Body of pancreas (tissue), 4 donors: ENCODE measurements at regions not wholly inside any gene's neighbourhood (a gene's known extent, or its start where the extent isn't known, plus 50 kb on each side); places are given as distances from the start of the nearest gene placed in this dataset.
A peak's percentile ranks its signal among the peaks of the same experiment; 100 is the strongest.

Experiments
- ATAC-seq: fragments of 150-250 bp; one replicate; pipeline ENCODE4 v1.9.1; 2016
- DNase-seq, 4 donors: peaks; one replicate each; pipeline ENCODE4 v3.0.0-alpha.2; 2019
- H3K27ac ChIP-seq, 4 donors: fragments of 200-600 bp; sonication (generic); 1 replicate in 3 of 4; 2 replicates in 1 of 4; pipeline versions ENCODE4 v1.5.1 to v1.6.1; 2016 to 2019; ENCODE audit warnings: mild to moderate bottlenecking in 1 of 4, mixed read lengths in 1 of 4, moderate library complexity in 1 of 4
- H3K27me3 ChIP-seq, 2 donors: fragments of 200-600 bp; sonication (generic); one replicate each; pipeline ENCODE4 v1.6.0; 2016; ENCODE audit warnings: mild to moderate bottlenecking in 1 of 2
- H3K36me3 ChIP-seq, 2 donors: fragments of 200-600 bp; sonication (generic); replicated peaks in 1 of 2; 2 replicates each; pipeline ENCODE4 v1.5.1; 2016; ENCODE audit warnings: low read depth in 2 of 2; ENCODE audit not compliant: insufficient read depth in 1 of 2
- H3K4me1 ChIP-seq: fragments of 200-600 bp; sonication (generic); one replicate; pipeline ENCODE4 v1.6.0; 2016
- H3K4me3 ChIP-seq, 2 donors: fragments of 200-600 bp; sonication (generic); 1 replicate in 1 of 2; 2 replicates in 1 of 2; pipeline ENCODE4 v1.5.1; 2016 to 2019
- H3K9me3 ChIP-seq, 3 donors: fragments of 200-600 bp; sonication (generic); 1 replicate in 2 of 3; 2 replicates in 1 of 3; pipeline ENCODE4 v1.5.1; 2016
- POLR2A ChIP-seq, 3 donors: fragments of 450-650 bp; IDR thresholded peaks; one replicate each; pipeline ENCODE4 v1.6.1; 2016; ENCODE audit warnings: antibody characterized with exemption in 3 of 3, mild to moderate bottlenecking in 2 of 3
- WGBS, 2 donors: methylation state at CpG; one replicate each; pipeline ENCODE4 v1.1.5; 2017; 5-methylcytosine and 5-hydroxymethylcytosine counted together
- intact Hi-C: fragments of 100-400 bp; cut with DNase I; formaldehyde crosslinking; loops from one replicate; pipeline ENCODE4 v1.15.1; 2023
- TF ChIP-seq, protein P1 (sequence below), 7 experiments: fragments of 450-650 bp in 4 of 7; fragments of 200-600 bp in 3 of 7; sonication (generic) in 3 of 7; IDR thresholded peaks; one replicate each; pipeline ENCODE4 v1.5.1; 2016 to 2019; ENCODE audit warnings: antibody characterized with exemption in 7 of 7

GRCh38 chr11:80595011-80595410 is 1154.2 kb upstream of the TENM4 start:
- peaks cover 18% of the 10 kb centered on the region for H3K4me1 ChIP-seq
- 7 to 9% methylated on average over 4 of the region's 4 CpGs for WGBS, 2 donors
- H3K27ac ChIP-seq: no peak overlapping the region
- DNase-seq: peak in 1 of 4 donors; percentile 3
- intact Hi-C loops: no loop called here
- TF ChIP-seq POLR2A (IDR thresholded peaks at IDR 0.05): no peak
- TF ChIP-seq, protein P1, sequence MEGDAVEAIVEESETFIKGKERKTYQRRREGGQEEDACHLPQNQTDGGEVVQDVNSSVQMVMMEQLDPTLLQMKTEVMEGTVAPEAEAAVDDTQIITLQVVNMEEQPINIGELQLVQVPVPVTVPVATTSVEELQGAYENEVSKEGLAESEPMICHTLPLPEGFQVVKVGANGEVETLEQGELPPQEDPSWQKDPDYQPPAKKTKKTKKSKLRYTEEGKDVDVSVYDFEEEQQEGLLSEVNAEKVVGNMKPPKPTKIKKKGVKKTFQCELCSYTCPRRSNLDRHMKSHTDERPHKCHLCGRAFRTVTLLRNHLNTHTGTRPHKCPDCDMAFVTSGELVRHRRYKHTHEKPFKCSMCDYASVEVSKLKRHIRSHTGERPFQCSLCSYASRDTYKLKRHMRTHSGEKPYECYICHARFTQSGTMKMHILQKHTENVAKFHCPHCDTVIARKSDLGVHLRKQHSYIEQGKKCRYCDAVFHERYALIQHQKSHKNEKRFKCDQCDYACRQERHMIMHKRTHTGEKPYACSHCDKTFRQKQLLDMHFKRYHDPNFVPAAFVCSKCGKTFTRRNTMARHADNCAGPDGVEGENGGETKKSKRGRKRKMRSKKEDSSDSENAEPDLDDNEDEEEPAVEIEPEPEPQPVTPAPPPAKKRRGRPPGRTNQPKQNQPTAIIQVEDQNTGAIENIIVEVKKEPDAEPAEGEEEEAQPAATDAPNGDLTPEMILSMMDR (IDR thresholded peaks at IDR 0.05): no peak
- H3K9me3 ChIP-seq: no peaks in the 10 kb centered on the region
- H3K36me3 ChIP-seq: no peaks in the 10 kb centered on the region
- H3K27me3 ChIP-seq: no peaks in the 10 kb centered on the region
- peak; percentile 75 for ATAC-seq
- no peak overlapping the region for H3K4me3 ChIP-seq

DNA sequence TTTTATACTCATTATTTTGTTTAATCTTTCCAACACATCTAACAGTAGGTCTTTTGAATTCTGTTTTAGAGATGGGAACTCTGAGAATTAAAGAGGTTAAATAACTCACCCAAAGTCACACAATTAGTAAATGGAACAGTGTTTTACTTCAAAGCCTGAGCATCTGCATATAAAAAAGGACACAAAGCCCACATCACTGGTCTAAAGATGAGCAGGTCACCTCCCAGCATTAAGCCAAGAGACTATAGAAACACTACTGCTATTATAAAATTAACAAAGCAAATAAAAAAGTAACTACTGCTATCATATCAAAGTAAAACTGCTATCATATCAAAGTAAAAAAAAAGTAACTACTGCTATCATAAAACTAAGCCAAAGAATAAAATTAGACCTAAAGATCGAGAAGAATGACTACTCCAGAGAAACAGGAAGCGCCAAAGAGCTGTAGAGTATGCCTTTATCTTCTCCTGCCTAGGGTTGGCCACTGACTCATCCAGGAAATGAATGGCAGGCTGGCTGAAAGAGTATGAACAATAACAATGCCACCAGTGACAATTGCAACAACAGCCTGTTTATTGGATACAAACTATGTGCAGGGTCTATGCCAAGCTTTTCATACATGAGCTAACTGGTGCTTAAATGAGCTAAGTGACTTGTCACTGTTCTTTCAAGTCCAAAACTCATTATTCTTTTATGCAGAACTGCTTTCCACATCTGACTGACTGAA is 1153.0 kb upstream of the TENM4 start:
- ATAC-seq (peak; percentile 65), DNase-seq (peak in 1 of 4 donors; percentile 3)
- intact Hi-C loops: no loop called here
- TF ChIP-seq, protein P1 (IDR thresholded peaks at IDR 0.05): no peak
- TF ChIP-seq POLR2A (IDR thresholded peaks at IDR 0.05): no peak
- Histone ChIP-seq H3K4me1 (peaks cover 18% of the 10 kb centered on the region), H3K4me3 (no peak overlapping the region), H3K9me3 (no peaks in the 10 kb centered on the region), H3K27me3 (no peaks in the 10 kb centered on the region), H3K36me3 (no peaks in the 10 kb centered on the region), H3K27ac (no peak overlapping the region)
- 41 to 44% methylated on average over 2 of the region's 2 CpGs for WGBS, 2 donors

DNA sequence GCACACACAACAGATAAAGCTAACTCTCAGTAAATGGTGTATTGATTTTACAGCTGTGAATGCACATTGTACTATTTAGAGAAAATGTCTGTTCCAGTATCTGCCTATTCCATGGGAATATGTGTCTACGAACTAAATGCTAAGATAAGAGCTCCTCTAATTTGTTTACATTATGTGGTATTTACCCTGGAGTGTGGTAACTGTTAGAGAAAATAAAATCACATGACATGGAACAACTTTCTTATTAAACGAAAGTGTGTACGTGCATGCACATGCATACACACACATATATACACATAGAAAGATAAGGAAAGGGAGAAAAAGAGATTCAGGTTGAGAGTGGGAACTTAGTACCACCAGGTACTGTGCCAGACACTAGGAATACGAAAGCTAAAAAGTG is 1151.7 kb upstream of the TENM4 start:
- no peaks in the 10 kb centered on the region for H3K27me3 ChIP-seq
- no peak overlapping the region for H3K27ac ChIP-seq
- H3K4me3 ChIP-seq: no peak overlapping the region
- H3K9me3 ChIP-seq: no peaks in the 10 kb centered on the region
- 40 to 44% methylated on average over 4 of the region's 4 CpGs for WGBS, 2 donors
- no peaks in the 10 kb centered on the region for H3K36me3 ChIP-seq
- TF ChIP-seq POLR2A (IDR thresholded peaks at IDR 0.05): no peak
- TF ChIP-seq, protein P1 (IDR thresholded peaks at IDR 0.05): no peak
- no peak for DNase-seq
- no peak for ATAC-seq
- intact Hi-C loops: no loop called here
- peaks cover 18% of the 10 kb centered on the region for H3K4me1 ChIP-seq

GRCh38 chr11:80587906-80588305 is 1147.1 kb upstream of the TENM4 start:
- ATAC-seq: no peak
- H3K27me3 ChIP-seq: no peaks in the 10 kb centered on the region
- 61 to 63% methylated on average over 2 of the region's 2 CpGs for WGBS, 2 donors
- no peak overlapping the region for H3K4me3 ChIP-seq
- intact Hi-C loops: no loop called here
- no peaks in the 10 kb centered on the region for H3K36me3 ChIP-seq
- DNase-seq: no peak
- H3K4me1 ChIP-seq: no peaks in the 10 kb centered on the region
- TF ChIP-seq POLR2A (IDR thresholded peaks at IDR 0.05): no peak
- TF ChIP-seq, protein P1 (IDR thresholded peaks at IDR 0.05): no peak
- no peak overlapping the region for H3K27ac ChIP-seq
- H3K9me3 ChIP-seq: no peaks in the 10 kb centered on the region

DNA sequence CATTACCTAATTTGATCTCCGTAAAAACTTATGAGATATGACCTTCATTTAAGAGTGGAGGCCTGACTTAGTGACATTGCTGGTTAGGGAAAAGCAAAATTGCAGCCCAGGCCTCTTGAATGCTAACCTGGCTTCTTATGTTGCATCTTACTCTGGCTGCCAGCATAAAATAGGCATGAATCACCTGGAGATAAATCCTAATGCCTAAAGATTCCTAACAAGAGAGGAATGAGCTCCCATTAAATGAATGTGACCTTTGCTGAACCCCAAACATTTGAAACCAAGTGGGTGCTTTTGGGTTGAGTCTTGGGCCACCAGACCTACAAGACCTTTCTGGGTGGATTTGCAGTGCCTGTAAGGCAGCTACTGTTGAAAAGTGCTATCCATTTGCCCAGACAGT is 1145.6 kb upstream of the TENM4 start:
- DNase-seq: no peak
- Histone ChIP-seq H3K4me1 (no peaks in the 10 kb centered on the region), H3K4me3 (no peak overlapping the region), H3K36me3 (no peaks in the 10 kb centered on the region), H3K27ac (no peak overlapping the region), H3K27me3 (no peaks in the 10 kb centered on the region), H3K9me3 (no peaks in the 10 kb centered on the region)
- no peak for ATAC-seq
- no peak for TF ChIP-seq POLR2A (IDR thresholded peaks at IDR 0.05)
- TF ChIP-seq, protein P1 (IDR thresholded peaks at IDR 0.05): no peak
- intact Hi-C loops: no loop called here
- 86 to 95% methylated on average over 1 of the region's 1 CpG for WGBS, 2 donors
